ENCODE measurements at regions not wholly inside any gene's neighbourhood (a gene's known extent, or its start where the extent isn't known, plus 50 kb on each side); places are given as distances from the start of the nearest gene placed in this dataset.

- no peak for TF ChIP-seq POLR2AphosphoS5 (IDR thresholded peaks at IDR 0.05; ENCODE audit: borderline replicate concordance, low read depth, low read length)
- no peak for TF ChIP-seq EZH2 (IDR thresholded peaks at IDR 0.05)
Measured at GRCh38 chr21:38649120-38649519, 150.8 kb upstream of the ERG start.
